K562 (cell line): ENCODE measurements at regions not wholly inside any gene's neighbourhood (a gene's known extent, or its start where the extent isn't known, plus 50 kb on each side); places are given as distances from the start of the nearest gene placed in this dataset.

Experiments
- HDAC3 ChIP-seq: fragments of 450-650 bp; IDR thresholded peaks from 2 replicates; pipeline ENCODE4 v1.6.1; 2018; ENCODE audit warnings: borderline replicate concordance, mild to moderate bottlenecking, moderate library complexity; ENCODE audit not compliant: partially characterized antibody
- PTRF ChIP-seq: fragments of 450-650 bp; IDR thresholded peaks from 2 replicates; pipeline ENCODE4 v1.6.1; 2016; ENCODE audit warnings: mild to moderate bottlenecking, missing genetic modification characterization, missing compliant biosample characterization
- ZNF133 ChIP-seq: fragments of 250-450 bp; sonication (Bioruptor Pico); IDR thresholded peaks from 2 replicates; pipeline ENCODE4 v1.4.0; 2020; ENCODE audit warnings: mild to moderate bottlenecking
- TF ChIP-seq, protein P1 (sequence below): fragments of 250-450 bp; sonication (Bioruptor Pico); IDR thresholded peaks from 2 replicates; pipeline ENCODE4 v1.5.0; 2022; ENCODE audit warnings: mild to moderate bottlenecking
- TF ChIP-seq, protein P2 (sequence below): fragments of 450-650 bp; IDR thresholded peaks from 2 replicates; pipeline ENCODE4 v1.6.1; 2016; ENCODE audit warnings: mild to moderate bottlenecking
- TF ChIP-seq, protein P3 (sequence below): fragments of 250-450 bp; sonication (Bioruptor Pico); IDR thresholded peaks from 2 replicates; pipeline ENCODE4 v1.4.0; 2020; ENCODE audit warnings: mild to moderate bottlenecking, moderate library complexity, borderline replicate concordance

DNA sequence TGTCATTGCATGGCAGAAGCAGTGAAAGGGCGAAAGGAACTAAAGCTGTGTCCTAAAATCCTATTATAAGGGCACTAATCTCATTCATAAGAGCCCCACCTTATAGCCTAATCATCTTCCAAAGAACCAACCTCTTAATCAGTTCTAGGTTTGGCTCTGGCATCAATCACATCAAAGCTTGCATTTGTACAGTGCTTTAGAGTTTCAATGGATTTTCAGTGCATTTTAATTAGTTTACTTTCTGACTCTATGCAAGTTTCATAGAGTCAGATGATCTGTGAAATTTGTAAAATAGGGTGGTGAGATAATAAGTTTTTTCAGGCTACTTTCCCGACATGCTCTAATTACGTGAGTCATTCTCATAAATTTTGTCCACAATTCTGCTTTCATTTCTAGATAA is 341.1 kb downstream of the DIPK2A start (continued):
- TF ChIP-seq, protein P1, sequence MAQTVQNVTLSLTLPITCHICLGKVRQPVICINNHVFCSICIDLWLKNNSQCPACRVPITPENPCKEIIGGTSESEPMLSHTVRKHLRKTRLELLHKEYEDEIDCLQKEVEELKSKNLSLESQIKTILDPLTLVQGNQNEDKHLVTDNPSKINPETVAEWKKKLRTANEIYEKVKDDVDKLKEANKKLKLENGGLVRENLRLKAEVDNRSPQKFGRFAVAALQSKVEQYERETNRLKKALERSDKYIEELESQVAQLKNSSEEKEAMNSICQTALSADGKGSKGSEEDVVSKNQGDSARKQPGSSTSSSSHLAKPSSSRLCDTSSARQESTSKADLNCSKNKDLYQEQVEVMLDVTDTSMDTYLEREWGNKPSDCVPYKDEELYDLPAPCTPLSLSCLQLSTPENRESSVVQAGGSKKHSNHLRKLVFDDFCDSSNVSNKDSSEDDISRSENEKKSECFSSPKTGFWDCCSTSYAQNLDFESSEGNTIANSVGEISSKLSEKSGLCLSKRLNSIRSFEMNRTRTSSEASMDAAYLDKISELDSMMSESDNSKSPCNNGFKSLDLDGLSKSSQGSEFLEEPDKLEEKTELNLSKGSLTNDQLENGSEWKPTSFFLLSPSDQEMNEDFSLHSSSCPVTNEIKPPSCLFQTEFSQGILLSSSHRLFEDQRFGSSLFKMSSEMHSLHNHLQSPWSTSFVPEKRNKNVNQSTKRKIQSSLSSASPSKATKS (CRISPR knock-in tag): no peak
- TF ChIP-seq ZNF133 (no peak), PTRF (no peak), HDAC3 (no peak)
- TF ChIP-seq, protein P2, sequence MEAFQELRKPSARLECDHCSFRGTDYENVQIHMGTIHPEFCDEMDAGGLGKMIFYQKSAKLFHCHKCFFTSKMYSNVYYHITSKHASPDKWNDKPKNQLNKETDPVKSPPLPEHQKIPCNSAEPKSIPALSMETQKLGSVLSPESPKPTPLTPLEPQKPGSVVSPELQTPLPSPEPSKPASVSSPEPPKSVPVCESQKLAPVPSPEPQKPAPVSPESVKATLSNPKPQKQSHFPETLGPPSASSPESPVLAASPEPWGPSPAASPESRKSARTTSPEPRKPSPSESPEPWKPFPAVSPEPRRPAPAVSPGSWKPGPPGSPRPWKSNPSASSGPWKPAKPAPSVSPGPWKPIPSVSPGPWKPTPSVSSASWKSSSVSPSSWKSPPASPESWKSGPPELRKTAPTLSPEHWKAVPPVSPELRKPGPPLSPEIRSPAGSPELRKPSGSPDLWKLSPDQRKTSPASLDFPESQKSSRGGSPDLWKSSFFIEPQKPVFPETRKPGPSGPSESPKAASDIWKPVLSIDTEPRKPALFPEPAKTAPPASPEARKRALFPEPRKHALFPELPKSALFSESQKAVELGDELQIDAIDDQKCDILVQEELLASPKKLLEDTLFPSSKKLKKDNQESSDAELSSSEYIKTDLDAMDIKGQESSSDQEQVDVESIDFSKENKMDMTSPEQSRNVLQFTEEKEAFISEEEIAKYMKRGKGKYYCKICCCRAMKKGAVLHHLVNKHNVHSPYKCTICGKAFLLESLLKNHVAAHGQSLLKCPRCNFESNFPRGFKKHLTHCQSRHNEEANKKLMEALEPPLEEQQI: no peak
- TF ChIP-seq, protein P3, sequence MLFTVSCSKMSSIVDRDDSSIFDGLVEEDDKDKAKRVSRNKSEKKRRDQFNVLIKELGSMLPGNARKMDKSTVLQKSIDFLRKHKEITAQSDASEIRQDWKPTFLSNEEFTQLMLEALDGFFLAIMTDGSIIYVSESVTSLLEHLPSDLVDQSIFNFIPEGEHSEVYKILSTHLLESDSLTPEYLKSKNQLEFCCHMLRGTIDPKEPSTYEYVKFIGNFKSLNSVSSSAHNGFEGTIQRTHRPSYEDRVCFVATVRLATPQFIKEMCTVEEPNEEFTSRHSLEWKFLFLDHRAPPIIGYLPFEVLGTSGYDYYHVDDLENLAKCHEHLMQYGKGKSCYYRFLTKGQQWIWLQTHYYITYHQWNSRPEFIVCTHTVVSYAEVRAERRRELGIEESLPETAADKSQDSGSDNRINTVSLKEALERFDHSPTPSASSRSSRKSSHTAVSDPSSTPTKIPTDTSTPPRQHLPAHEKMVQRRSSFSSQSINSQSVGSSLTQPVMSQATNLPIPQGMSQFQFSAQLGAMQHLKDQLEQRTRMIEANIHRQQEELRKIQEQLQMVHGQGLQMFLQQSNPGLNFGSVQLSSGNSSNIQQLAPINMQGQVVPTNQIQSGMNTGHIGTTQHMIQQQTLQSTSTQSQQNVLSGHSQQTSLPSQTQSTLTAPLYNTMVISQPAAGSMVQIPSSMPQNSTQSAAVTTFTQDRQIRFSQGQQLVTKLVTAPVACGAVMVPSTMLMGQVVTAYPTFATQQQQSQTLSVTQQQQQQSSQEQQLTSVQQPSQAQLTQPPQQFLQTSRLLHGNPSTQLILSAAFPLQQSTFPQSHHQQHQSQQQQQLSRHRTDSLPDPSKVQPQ (CRISPR knock-in tag): no peak
